ENCODE measurements at regions not wholly inside any gene's neighbourhood (a gene's known extent, or its start where the extent isn't known, plus 50 kb on each side); places are given as distances from the start of the nearest gene placed in this dataset.
"Not testable (repeated sequence)": the region's sequence is repeated elsewhere in the genome, so short reads cannot be mapped to it uniquely, and the experiment has no call there.

GRCh38 chr6:141562851-141563763 lies 569.6 kb upstream of the GJE1 start:
- peak; percentile 35 for DNase-seq

- DNase-seq, result no peak
These were observed 570.4 kb upstream of the GJE1 start for GRCh38 chr6:141562186-141562811.

- no peak for DNase-seq
These were observed 571.6 kb upstream of the GJE1 start for GRCh38 chr6:141561154-141561553.

GRCh38 chr6:141552463-141552862 lies 580.3 kb upstream of the GJE1 start:
- no peak for DNase-seq

- DNase-seq, result no peak
These were observed 580.7 kb upstream of the GJE1 start for GRCh38 chr6:141552031-141552430.

- no peak for DNase-seq
These were observed 581.4 kb upstream of the GJE1 start for GRCh38 chr6:141551318-141551717.

GRCh38 chr6:141550471-141550870 lies 582.3 kb upstream of the GJE1 start:
- no peak for DNase-seq

GRCh38 chr6:141548966-141549365 lies 583.8 kb upstream of the GJE1 start:
- no peak for DNase-seq

GRCh38 chr6:141541581-141542324 lies 591.0 kb upstream of the GJE1 start:
- DNase-seq, result no peak

- DNase-seq, result no peak
These were observed 592.5 kb upstream of the GJE1 start for GRCh38 chr6:141540207-141540606.

GRCh38 chr6:141539617-141540016 lies 593.1 kb upstream of the GJE1 start:
- DNase-seq, result no peak

GRCh38 chr6:141532211-141532610 lies 600.5 kb upstream of the GJE1 start:
- no peak for DNase-seq

- DNase-seq, result no peak
These were observed 601.7 kb upstream of the GJE1 start for GRCh38 chr6:141531040-141531439.

GRCh38 chr6:141528596-141528995 lies 604.1 kb upstream of the GJE1 start:
- no peak for DNase-seq

- DNase-seq, result no peak
These were observed 605.7 kb upstream of the GJE1 start for GRCh38 chr6:141526985-141527384.

- DNase-seq, result no peak
These were observed 611.3 kb upstream of the GJE1 start for GRCh38 chr6:141521440-141521839.

- no peak for DNase-seq
These were observed 618.9 kb upstream of the GJE1 start for GRCh38 chr6:141513830-141514229.

- DNase-seq, result no peak
These were observed 621.9 kb upstream of the GJE1 start for GRCh38 chr6:141510803-141511202.

- DNase-seq, result not testable (repeated sequence)
These were observed 626.7 kb upstream of the GJE1 start for GRCh38 chr6:141506062-141506461.

- not testable (repeated sequence) for DNase-seq
These were observed 628.4 kb upstream of the GJE1 start for GRCh38 chr6:141504318-141504717.

GRCh38 chr6:141501616-141502015 lies 631.1 kb upstream of the GJE1 start:
- no peak for DNase-seq

- DNase-seq, result no peak
These were observed 633.7 kb upstream of the GJE1 start for GRCh38 chr6:141498977-141499376.

GRCh38 chr6:141492521-141493284 lies 640.0 kb upstream of the GJE1 start:
- no peak for DNase-seq
